T-helper 1 cell treated with Interleukin-12 subunit alpha and Interleukin-12 subunit beta and Interleukin-4 antibody, amounts not matched to agents 30 μg/mL and 1 μg/mL, for 36 hours (primary cell): ENCODE measurements at regions not wholly inside any gene's neighbourhood (a gene's known extent, or its start where the extent isn't known, plus 50 kb on each side); places are given as distances from the start of the nearest gene placed in this dataset.

ENCODE experiments used
- H3K27ac Mint-ChIP-seq: one replicate; pipeline ENCODE4 v1.8.0; 2021; ENCODE audit warnings: mild to moderate bottlenecking, mixed read lengths
- H3K27me3 Mint-ChIP-seq: one replicate; pipeline ENCODE4 v1.8.0; 2021; ENCODE audit warnings: low read depth, mixed read lengths
- H3K36me3 Mint-ChIP-seq: one replicate; pipeline ENCODE4 v1.8.0; 2021; ENCODE audit warnings: low read depth, mixed read lengths
- H3K4me1 Mint-ChIP-seq: one replicate; pipeline ENCODE4 v1.8.0; 2021; ENCODE audit warnings: low read depth, mixed read lengths
- H3K4me3 Mint-ChIP-seq: one replicate; pipeline ENCODE4 v1.8.0; 2021; ENCODE audit warnings: mild to moderate bottlenecking, moderate library complexity, mixed read lengths
- H3K9me3 Mint-ChIP-seq: one replicate; pipeline ENCODE4 v1.8.0; 2021; ENCODE audit warnings: mixed read lengths

DNA sequence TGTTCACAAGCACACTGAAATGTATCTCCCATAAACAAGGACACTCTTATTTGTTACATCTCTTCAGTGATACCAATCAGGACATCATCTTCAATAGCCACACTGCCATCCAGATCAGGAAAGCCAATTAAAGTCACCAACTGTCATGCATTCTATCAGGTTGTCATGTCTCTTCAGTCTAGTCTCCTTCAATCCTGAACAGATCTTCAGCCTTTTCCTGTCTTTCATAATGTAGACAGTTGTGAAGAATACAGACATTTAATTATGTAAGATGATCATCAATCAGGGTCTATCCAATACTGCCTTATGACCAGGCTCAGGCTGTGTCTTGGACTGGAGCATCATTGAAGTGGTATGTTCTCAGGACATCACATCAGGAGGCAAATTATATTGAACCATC is 419.8 kb upstream of the SMC2 start:
- no peaks in the 10 kb centered on the region for H3K36me3 Mint-ChIP-seq
- no peak overlapping the region for H3K4me3 Mint-ChIP-seq
- no peaks in the 10 kb centered on the region for H3K4me1 Mint-ChIP-seq
- H3K27ac Mint-ChIP-seq = no peak overlapping the region
- no peaks in the 10 kb centered on the region for H3K9me3 Mint-ChIP-seq
- H3K27me3 Mint-ChIP-seq = no peaks in the 10 kb centered on the region

DNA sequence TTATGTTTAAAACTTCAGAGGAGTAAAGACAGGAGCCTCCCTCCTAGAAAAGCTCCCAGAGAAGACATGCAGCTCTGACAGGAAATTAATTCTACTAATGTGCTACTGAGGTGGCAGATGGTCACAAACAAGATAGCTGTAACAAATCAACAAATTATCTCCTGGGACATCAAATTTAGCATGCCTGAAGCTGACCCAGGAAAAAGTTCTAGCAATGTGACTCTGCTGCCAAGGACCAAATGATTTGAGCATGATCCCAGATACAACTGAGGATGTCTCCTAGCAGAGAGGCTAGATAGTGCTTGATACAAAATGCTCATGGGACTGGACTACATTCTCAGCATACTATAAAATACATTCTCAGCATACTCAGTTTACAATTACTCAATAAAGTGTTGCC is 413.5 kb upstream of the SMC2 start:
- no peak overlapping the region for H3K4me3 Mint-ChIP-seq
- H3K27me3 Mint-ChIP-seq = no peaks in the 10 kb centered on the region
- H3K4me1 Mint-ChIP-seq = no peaks in the 10 kb centered on the region
- H3K36me3 Mint-ChIP-seq = no peaks in the 10 kb centered on the region
- no peaks in the 10 kb centered on the region for H3K9me3 Mint-ChIP-seq
- no peak overlapping the region for H3K27ac Mint-ChIP-seq

DNA sequence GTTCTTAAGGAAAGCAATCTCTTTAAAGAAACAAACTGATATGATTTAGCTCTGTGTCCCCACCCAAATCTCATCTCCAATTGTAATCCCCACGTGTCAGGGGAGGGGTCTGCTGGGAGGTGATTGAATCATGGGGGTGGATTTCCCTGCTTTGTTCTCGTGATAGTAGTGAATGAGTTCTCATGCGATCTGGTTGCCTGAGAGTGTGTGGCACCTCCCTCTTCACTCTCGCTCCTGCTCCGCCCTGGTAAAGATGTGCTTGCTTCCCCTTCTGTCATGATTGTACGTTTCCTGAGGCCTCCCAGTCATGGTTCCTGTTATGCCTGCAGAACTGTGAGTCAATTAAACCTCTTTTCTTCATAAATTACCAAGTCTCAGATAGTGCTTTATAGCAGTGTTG is 412.7 kb upstream of the SMC2 start:
- Mint-ChIP-seq H3K4me3 (no peak overlapping the region), H3K9me3 (no peaks in the 10 kb centered on the region), H3K27me3 (no peaks in the 10 kb centered on the region), H3K27ac (no peak overlapping the region), H3K36me3 (no peaks in the 10 kb centered on the region), H3K4me1 (no peaks in the 10 kb centered on the region)

GRCh38 chr9:103700195-103700962 is 393.7 kb upstream of the SMC2 start:
- Mint-ChIP-seq H3K36me3 (no peaks in the 10 kb centered on the region), H3K9me3 (peaks cover 5% of the 10 kb centered on the region), H3K27me3 (no peaks in the 10 kb centered on the region), H3K27ac (no peak overlapping the region), H3K4me1 (no peaks in the 10 kb centered on the region), H3K4me3 (no peak overlapping the region)

- no peak overlapping the region for H3K4me3 Mint-ChIP-seq
- no peaks in the 10 kb centered on the region for H3K4me1 Mint-ChIP-seq
- no peak overlapping the region for H3K27ac Mint-ChIP-seq
- H3K27me3 Mint-ChIP-seq = no peaks in the 10 kb centered on the region
- no peaks in the 10 kb centered on the region for H3K36me3 Mint-ChIP-seq
- peaks cover 5% of the 10 kb centered on the region for H3K9me3 Mint-ChIP-seq
Measured at GRCh38 chr9:103702572-103702971, 391.5 kb upstream of the SMC2 start.

DNA sequence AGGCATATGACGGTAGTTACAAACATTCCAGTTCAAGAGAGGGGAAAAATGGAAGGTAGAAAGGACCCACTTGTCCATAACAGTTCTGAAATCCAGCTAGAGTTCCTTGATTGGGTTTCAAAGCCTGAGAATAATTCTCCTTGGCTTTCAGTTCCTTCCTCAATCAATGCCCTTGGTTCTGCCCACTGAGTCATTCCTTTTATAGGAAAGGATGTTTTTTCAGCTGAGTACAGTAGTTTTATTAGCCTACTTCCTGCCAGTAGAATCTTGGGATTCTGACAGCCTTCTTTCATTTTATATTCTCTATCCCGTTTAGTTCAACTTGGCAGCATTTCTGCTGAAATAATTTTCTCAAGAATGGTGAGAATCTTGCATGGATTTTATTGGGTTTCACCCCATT is 386.9 kb upstream of the SMC2 start:
- no peaks in the 10 kb centered on the region for H3K36me3 Mint-ChIP-seq
- H3K27ac Mint-ChIP-seq = no peak overlapping the region
- no peaks in the 10 kb centered on the region for H3K27me3 Mint-ChIP-seq
- no peaks in the 10 kb centered on the region for H3K9me3 Mint-ChIP-seq
- H3K4me3 Mint-ChIP-seq = no peak overlapping the region
- H3K4me1 Mint-ChIP-seq = no peaks in the 10 kb centered on the region

- Mint-ChIP-seq H3K27ac (no peak overlapping the region), H3K27me3 (no peaks in the 10 kb centered on the region), H3K4me1 (no peaks in the 10 kb centered on the region)
Measured at GRCh38 chr9:103709366-103709765, 384.7 kb upstream of the SMC2 start.

DNA sequence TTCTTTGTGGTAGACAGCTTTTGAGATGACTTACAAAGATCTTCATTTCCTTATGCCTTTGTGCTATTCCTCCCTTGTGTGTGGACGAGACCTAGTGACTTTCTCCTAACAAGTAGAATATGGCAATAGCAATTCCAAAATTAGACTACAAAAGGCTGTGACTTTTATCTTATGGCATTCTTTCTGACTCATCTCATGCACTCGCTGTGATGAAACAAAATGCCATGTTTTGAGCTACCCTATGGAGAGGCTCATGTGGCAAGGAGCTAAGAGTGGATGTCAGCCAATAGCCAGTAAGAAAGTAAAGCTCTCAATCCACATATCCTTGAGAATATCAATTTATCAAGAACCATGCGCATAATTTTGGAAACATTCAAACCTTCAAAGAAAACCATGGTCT is 380.5 kb upstream of the SMC2 start:
- no peak overlapping the region for H3K4me3 Mint-ChIP-seq
- H3K9me3 Mint-ChIP-seq = no peaks in the 10 kb centered on the region
- H3K27me3 Mint-ChIP-seq = no peaks in the 10 kb centered on the region
- no peaks in the 10 kb centered on the region for H3K4me1 Mint-ChIP-seq
- H3K27ac Mint-ChIP-seq = no peak overlapping the region
- no peaks in the 10 kb centered on the region for H3K36me3 Mint-ChIP-seq

More at GRCh38 chr9:103709366-103709765, 384.7 kb upstream of the SMC2 start:
- Mint-ChIP-seq H3K9me3 (no peaks in the 10 kb centered on the region), H3K4me3 (no peak overlapping the region), H3K36me3 (no peaks in the 10 kb centered on the region)

DNA sequence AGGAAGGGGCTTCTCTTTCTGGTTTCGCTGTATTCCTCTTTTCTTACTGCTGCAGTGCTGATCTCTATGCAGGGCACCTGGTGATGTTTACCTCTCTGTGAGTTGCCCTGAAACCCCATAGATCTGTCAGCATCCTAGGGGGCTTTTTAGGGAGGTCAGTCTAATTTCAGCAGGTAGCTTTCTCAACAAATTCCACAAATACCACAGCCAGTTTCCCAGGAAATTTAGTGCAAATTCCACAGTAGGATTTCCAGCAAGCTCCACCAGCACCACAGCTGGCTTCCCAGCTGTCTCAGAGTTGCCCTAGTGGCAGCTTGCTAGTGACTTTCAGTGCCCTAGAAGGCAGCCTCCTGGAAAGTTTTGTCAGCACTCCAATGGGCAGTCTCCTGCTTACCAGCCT is 379.1 kb upstream of the SMC2 start:
- Mint-ChIP-seq H3K36me3 (no peaks in the 10 kb centered on the region), H3K9me3 (peaks cover 3% of the 10 kb centered on the region), H3K4me1 (no peaks in the 10 kb centered on the region), H3K4me3 (no peak overlapping the region), H3K27ac (no peak overlapping the region), H3K27me3 (no peaks in the 10 kb centered on the region)

DNA sequence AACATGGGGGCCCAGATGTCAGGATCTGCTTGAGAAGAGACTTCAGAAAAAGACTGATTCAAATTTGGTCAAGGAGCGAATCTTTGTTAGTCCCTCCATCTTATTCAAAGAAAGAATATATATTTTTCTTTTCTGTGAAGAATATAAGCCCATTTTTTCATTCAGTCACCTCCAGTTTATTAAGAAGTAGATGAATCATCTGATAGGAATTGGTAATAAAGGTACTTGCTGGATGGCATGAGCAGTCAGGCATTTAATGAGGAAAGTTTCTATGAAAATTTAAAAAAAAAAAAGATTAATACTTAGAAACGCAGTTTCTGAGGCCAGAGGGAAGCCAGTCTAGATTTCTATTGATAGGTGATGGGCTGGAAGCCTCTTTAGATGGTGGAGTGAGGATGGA is 373.1 kb upstream of the SMC2 start:
- Mint-ChIP-seq H3K9me3 (peaks cover 10% of the 10 kb centered on the region), H3K27me3 (no peaks in the 10 kb centered on the region), H3K4me1 (no peaks in the 10 kb centered on the region), H3K4me3 (no peak overlapping the region), H3K27ac (no peak overlapping the region), H3K36me3 (no peaks in the 10 kb centered on the region)

DNA sequence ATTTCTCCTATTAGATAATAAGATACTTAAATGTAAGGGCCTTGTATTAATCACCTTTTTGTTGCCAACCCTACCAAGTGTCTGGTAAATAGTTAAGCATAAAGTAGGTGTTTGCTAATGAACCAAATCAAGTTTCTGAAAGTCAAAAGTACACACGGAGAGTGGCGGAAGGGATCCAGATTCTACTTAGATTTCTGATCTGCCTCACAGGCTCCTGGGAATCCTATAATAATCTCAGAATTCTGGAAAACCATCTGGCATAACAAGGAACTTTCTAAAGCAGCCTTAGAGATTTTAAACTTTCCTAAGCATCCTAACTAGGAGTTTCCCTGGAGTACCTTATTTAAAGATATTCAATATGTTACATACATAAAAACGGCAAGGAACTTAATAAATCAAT is 363.2 kb upstream of the SMC2 start:
- Mint-ChIP-seq H3K36me3 (no peaks in the 10 kb centered on the region), H3K4me3 (no peak overlapping the region), H3K9me3 (no peaks in the 10 kb centered on the region), H3K27ac (no peak overlapping the region), H3K4me1 (no peaks in the 10 kb centered on the region), H3K27me3 (no peaks in the 10 kb centered on the region)

DNA sequence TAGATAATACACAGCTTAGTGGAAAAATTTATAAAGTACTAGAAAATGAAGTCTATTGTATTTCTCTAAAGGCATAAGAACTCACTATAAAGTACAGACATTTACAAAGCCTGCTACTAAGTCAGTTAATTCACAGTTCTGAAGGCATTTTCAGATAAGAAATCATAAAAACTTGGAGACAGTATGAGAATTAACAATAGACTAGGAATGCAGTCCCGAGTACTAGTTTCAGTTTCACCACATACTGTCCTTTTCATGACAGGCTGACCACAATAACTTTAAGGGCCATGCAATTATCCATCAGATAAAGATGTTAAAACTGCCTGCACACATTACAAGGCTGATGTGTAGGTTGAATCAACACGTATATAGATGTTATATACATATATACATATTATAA is 362.6 kb upstream of the SMC2 start:
- Mint-ChIP-seq H3K27me3 (no peaks in the 10 kb centered on the region), H3K36me3 (no peaks in the 10 kb centered on the region), H3K4me1 (no peaks in the 10 kb centered on the region), H3K4me3 (no peak overlapping the region), H3K9me3 (no peaks in the 10 kb centered on the region), H3K27ac (no peak overlapping the region)

GRCh38 chr9:103734471-103734870 is 359.6 kb upstream of the SMC2 start:
- no peaks in the 10 kb centered on the region for H3K9me3 Mint-ChIP-seq
- no peak overlapping the region for H3K27ac Mint-ChIP-seq
- H3K36me3 Mint-ChIP-seq = no peaks in the 10 kb centered on the region
- no peaks in the 10 kb centered on the region for H3K4me1 Mint-ChIP-seq
- no peak overlapping the region for H3K4me3 Mint-ChIP-seq
- H3K27me3 Mint-ChIP-seq = no peaks in the 10 kb centered on the region

DNA sequence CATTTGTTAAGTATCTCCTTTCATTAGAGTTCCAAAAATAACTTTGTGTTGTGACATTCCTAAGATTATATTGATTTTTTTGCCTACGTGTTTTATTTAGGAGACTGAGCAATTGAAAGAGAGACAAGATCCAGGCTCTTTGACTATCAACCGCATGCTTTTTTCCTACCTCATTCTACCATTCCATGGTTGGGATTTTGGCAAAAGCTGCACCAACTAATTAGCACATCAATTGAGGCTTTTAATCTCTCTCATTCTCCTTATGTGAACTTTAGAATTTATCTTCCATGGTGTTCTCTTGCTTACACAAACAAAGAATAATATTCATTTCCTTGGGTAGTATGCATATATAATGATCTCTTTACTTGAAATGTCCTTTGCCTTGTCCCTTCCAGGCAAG is 338.7 kb upstream of the SMC2 start:
- Mint-ChIP-seq H3K4me1 (no peaks in the 10 kb centered on the region), H3K27me3 (no peaks in the 10 kb centered on the region), H3K27ac (no peak overlapping the region), H3K9me3 (no peaks in the 10 kb centered on the region), H3K36me3 (no peaks in the 10 kb centered on the region), H3K4me3 (no peak overlapping the region)

- Mint-ChIP-seq H3K27me3 (no peaks in the 10 kb centered on the region), H3K4me1 (no peaks in the 10 kb centered on the region), H3K27ac (no peak overlapping the region), H3K4me3 (no peak overlapping the region), H3K36me3 (no peaks in the 10 kb centered on the region), H3K9me3 (no peaks in the 10 kb centered on the region)
Measured at GRCh38 chr9:103755986-103756385, 338.1 kb upstream of the SMC2 start.

- Mint-ChIP-seq H3K27me3 (no peaks in the 10 kb centered on the region), H3K27ac (no peak overlapping the region), H3K4me3 (no peak overlapping the region), H3K4me1 (no peaks in the 10 kb centered on the region), H3K9me3 (no peaks in the 10 kb centered on the region), H3K36me3 (no peaks in the 10 kb centered on the region)
Measured at GRCh38 chr9:103757062-103757461, 337.0 kb upstream of the SMC2 start.
